ENCODE measurements at regions not wholly inside any gene's neighbourhood (a gene's known extent, or its start where the extent isn't known, plus 50 kb on each side); places are given as distances from the start of the nearest gene placed in this dataset.

DNA sequence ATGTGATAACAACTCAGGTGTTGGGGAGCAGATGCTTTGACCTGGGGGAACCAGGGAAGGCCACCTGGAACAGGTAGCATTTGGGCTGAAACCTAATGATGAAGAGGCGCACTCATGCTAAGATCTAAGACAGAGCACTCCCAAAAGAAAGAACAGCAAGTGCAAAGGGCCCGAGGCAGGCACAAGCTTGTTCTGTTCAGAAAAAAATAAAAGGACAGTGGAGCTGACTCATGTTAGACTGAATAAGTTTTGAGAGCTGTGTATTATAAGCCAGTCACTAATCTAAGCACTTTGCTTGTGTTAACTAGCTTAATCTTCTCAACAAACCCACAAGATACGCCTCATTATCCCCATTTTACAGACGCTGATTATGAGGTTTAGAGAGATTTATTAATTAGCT lies 90.1 kb downstream of the MATN1 start:
- TF ChIP-seq ZSCAN20 (CRISPR knock-in tag; IDR thresholded peaks at IDR 0.05) (no peak), CBX8 (IDR thresholded peaks at IDR 0.05) (no peak), RFX5 (IDR thresholded peaks at IDR 0.05) (no peak), BHLHE40 (IDR thresholded peaks at IDR 0.05; ENCODE audit: low read depth, low read length) (no peak)
- TF ChIP-seq, protein P1, sequence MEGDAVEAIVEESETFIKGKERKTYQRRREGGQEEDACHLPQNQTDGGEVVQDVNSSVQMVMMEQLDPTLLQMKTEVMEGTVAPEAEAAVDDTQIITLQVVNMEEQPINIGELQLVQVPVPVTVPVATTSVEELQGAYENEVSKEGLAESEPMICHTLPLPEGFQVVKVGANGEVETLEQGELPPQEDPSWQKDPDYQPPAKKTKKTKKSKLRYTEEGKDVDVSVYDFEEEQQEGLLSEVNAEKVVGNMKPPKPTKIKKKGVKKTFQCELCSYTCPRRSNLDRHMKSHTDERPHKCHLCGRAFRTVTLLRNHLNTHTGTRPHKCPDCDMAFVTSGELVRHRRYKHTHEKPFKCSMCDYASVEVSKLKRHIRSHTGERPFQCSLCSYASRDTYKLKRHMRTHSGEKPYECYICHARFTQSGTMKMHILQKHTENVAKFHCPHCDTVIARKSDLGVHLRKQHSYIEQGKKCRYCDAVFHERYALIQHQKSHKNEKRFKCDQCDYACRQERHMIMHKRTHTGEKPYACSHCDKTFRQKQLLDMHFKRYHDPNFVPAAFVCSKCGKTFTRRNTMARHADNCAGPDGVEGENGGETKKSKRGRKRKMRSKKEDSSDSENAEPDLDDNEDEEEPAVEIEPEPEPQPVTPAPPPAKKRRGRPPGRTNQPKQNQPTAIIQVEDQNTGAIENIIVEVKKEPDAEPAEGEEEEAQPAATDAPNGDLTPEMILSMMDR (IDR thresholded peaks at IDR 0.05), result no peak
